A549 (cell line): ENCODE measurements at regions not wholly inside any gene's neighbourhood (a gene's known extent, or its start where the extent isn't known, plus 50 kb on each side); places are given as distances from the start of the nearest gene placed in this dataset.
A peak's percentile ranks its signal among the peaks of the same experiment; 100 is the strongest.

ENCODE experiments used
- ATAC-seq, 2 experiments: fragments of 200-7000 bp in 1 of 2; fragments of >200 bp in 1 of 2; cut with Nextera tagmentation in 1 of 2; cut with Tn5 transposase in 1 of 2; 3 replicates each; pipeline versions ENCODE4 v1.8.0 to v1.9.1; 2018 to 2020; ENCODE audit warnings: mild to moderate bottlenecking in 1 of 2, moderate library complexity in 1 of 2
- CTCF ChIA-PET: fragments of 300-600 bp; sonication (Branson Sonifier 250); formaldehyde crosslinking; extraction: SDS; loops from one replicate; lab custom pipeline; 2021; ENCODE audit warnings: antibody characterized with exemption, inconsistent platforms; lab: Yijun Ruan, JAX
- POLR2A ChIA-PET: fragments of 350-600 bp; formaldehyde crosslinking; extraction: SDS; loops from one replicate; lab custom pipeline; 2021; ENCODE audit warnings: antibody characterized with exemption, inconsistent platforms; lab: Yijun Ruan, JAX
- DNase-seq, 2 experiments: peaks; one replicate each; pipeline versions ENCODE4 v3.0.0 to v3.0.0-alpha.2; 2011 to 2016; ENCODE audit warnings: low read depth in 1 of 2, low spot score in 1 of 2
- FAIRE-seq: peaks from 2 replicates; lab custom pipeline; 2011; peaks lifted over from hg19 to GRCh38; lab: Jason Lieb, UNC
- H3K27ac ChIP-seq, 2 experiments: fragments of >200 bp; sonication (Bioruptor Twin); formaldehyde crosslinking; 3 replicates each; pipeline ENCODE4 v1.5.1; 2016 to 2017
- H3K4me1 ChIP-seq: fragments of >200 bp; sonication (Bioruptor Twin); formaldehyde crosslinking; 3 replicates; pipeline ENCODE4 v1.6.1; 2016
- H3K4me2 ChIP-seq: fragments of >200 bp; sonication (Bioruptor Twin); formaldehyde crosslinking; 3 replicates; pipeline ENCODE4 v1.6.1; 2016
- H3K4me3 ChIP-seq: fragments of >200 bp; sonication (Bioruptor Twin); formaldehyde crosslinking; 3 replicates; pipeline ENCODE4 v1.5.1; 2016
- H3K9me3 ChIP-seq: fragments of >200 bp; sonication (Bioruptor Twin); formaldehyde crosslinking; 3 replicates; pipeline ENCODE4 v1.6.1; 2016
- CBX8 ChIP-seq: fragments of 200-600 bp; sonication (generic); IDR thresholded peaks from 2 replicates; pipeline ENCODE4 v1.6.1; 2016
- CHD4 ChIP-seq: fragments of 200-600 bp; sonication (generic); IDR thresholded peaks from 2 replicates; pipeline ENCODE4 v1.6.1; 2016; ENCODE audit warnings: antibody characterized with exemption, mild to moderate bottlenecking, borderline replicate concordance
- EHMT2 ChIP-seq: fragments of 200-600 bp; sonication (generic); IDR thresholded peaks from 2 replicates; pipeline ENCODE4 v1.6.1; 2016; ENCODE audit warnings: antibody characterized with exemption, low read depth, mild to moderate bottlenecking, moderate library complexity
- ELK1 ChIP-seq: fragments of 150-350 bp; IDR thresholded peaks from 2 replicates; pipeline ENCODE4 v1.6.1; 2014; ENCODE audit warnings: low read depth, mild to moderate bottlenecking, low read length
- FOSB ChIP-seq: fragments of 250-450 bp; sonication (Bioruptor Pico); IDR thresholded peaks from 2 replicates; pipeline ENCODE4 v1.5.0; 2020; ENCODE audit warnings: mild to moderate bottlenecking, moderate library complexity
- FOXS1 ChIP-seq: fragments of 250-450 bp; sonication (Bioruptor Pico); IDR thresholded peaks from 2 replicates; pipeline ENCODE4 v1.5.0; 2020; ENCODE audit warnings: mild to moderate bottlenecking, moderate library complexity
- GATA3 ChIP-seq: IDR thresholded peaks from 2 replicates; pipeline ENCODE4 v1.6.1; 2012; ENCODE audit warnings: borderline replicate concordance
- HES2 ChIP-seq: fragments of >200 bp; sonication (Bioruptor Twin); formaldehyde crosslinking; IDR thresholded peaks from 2 replicates; pipeline ENCODE4 v1.6.1; 2016
- HEYL ChIP-seq: fragments of 250-450 bp; sonication (Bioruptor Pico); IDR thresholded peaks from 2 replicates; pipeline ENCODE4 v1.8.0; 2021; ENCODE audit warnings: mild to moderate bottlenecking, moderate library complexity
- HOXA7 ChIP-seq: fragments of 250-450 bp; sonication (Bioruptor Pico); IDR thresholded peaks from 2 replicates; pipeline ENCODE4 v1.5.0; 2020; ENCODE audit warnings: mild to moderate bottlenecking, moderate library complexity
- HOXB13 ChIP-seq: fragments of 250-450 bp; sonication (Bioruptor Pico); IDR thresholded peaks from 2 replicates; pipeline ENCODE4 v1.5.0; 2020; ENCODE audit warnings: low read depth, mild to moderate bottlenecking, moderate library complexity
- JUNB ChIP-seq: fragments of >200 bp; sonication (Bioruptor Twin); formaldehyde crosslinking; IDR thresholded peaks from 2 replicates; pipeline ENCODE4 v1.6.1; 2016
- MAFK ChIP-seq: fragments of 450-650 bp; IDR thresholded peaks from 2 replicates; pipeline ENCODE4 v1.6.1; 2014; ENCODE audit not compliant: partially characterized antibody
- MYC ChIP-seq: IDR thresholded peaks from 2 replicates; pipeline ENCODE4 v1.6.1; 2012; ENCODE audit warnings: mild to moderate bottlenecking, inconsistent platforms, low read length, improper control_type of control experiment, borderline replicate concordance
- NR3C1 ChIP-seq: fragments of >200 bp; sonication (Bioruptor Twin); formaldehyde crosslinking; IDR thresholded peaks from 3 replicates; pipeline ENCODE4 v1.6.1; 2017
- RAD21 ChIP-seq, 2 experiments: fragments of >200 bp in 1 of 2; sonication (Bioruptor Twin) in 1 of 2; formaldehyde crosslinking in 1 of 2; IDR thresholded peaks in 1 of 2; conservative IDR thresholded peaks in 1 of 2; 2 replicates in 1 of 2; 3 replicates in 1 of 2; pipeline ENCODE4 v1.6.1; 2012 to 2018; ENCODE audit warnings: inconsistent platforms in 1 of 2
- RFX5 ChIP-seq: fragments of 450-650 bp; IDR thresholded peaks from 2 replicates; pipeline ENCODE4 v1.7.1; 2014; ENCODE audit warnings: antibody characterized with exemption, mild to moderate bottlenecking, moderate library complexity
- TFCP2L1 ChIP-seq: fragments of 250-450 bp; sonication (Bioruptor Pico); IDR thresholded peaks from 2 replicates; pipeline ENCODE4 v1.5.0; 2021; ENCODE audit warnings: mild to moderate bottlenecking
- ZC3H11A ChIP-seq: fragments of 450-650 bp; IDR thresholded peaks from 2 replicates; pipeline ENCODE4 v1.6.1; 2014; ENCODE audit warnings: antibody characterized with exemption, mild to moderate bottlenecking
- WGBS: methylation state at CpG from one replicate; pipeline ENCODE4 v1.1.6; 2017; ENCODE audit errors: missing lambda C conversion rate; 5-methylcytosine and 5-hydroxymethylcytosine counted together
- TF ChIP-seq, protein P1 (sequence below): fragments of 250-450 bp; sonication (Bioruptor Pico); IDR thresholded peaks from 2 replicates; pipeline ENCODE4 v1.5.0; 2020; ENCODE audit warnings: low read depth, mild to moderate bottlenecking, moderate library complexity
- TF ChIP-seq, protein P2 (sequence below): IDR thresholded peaks from 2 replicates; pipeline ENCODE4 v1.6.1; 2012

DNA sequence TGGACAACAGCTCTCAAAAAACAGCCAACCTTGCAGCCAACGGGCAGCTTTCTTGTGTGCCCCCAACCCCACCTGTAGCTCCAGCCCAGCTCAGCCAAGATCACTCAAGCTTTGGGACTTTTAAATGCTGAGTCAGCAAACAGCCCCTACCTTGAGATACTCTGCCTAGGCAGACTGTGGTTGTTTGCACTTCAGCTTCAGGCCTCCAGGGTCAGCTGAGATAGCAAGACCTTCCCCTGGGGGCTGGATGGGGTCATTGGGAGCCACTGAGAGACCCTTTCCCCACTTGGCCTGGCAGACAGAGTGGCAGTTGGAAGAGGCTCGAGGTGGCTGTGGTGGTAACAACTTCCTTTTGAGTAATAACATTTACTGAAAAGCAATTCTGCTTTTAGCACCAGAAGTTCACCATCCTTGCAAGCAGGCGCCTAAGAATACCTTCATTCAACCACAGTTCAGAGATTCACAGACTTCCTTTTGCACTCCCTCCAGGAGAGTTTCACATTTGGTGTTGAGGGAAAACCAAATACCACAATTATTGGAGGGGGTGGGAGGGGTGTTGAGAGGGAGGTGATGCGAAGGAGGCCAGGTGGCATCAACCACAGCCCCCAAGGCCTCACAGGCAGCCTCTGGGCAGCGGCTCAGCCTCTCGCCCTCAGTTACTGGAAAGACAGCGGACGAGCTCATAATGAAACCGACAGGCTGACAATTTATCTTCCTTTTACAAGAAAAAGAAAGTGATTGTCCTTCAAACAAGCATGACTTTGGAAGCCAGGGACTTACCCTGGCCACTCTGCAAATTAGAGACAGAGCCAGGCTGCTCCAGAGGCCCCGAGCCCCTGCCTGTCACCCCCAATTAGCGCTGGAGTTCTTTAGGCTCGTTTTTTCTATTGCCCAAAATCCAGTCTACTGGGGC is 148.1 kb downstream of the CEBPB start:
- DNase-seq = no peak
- no peak overlapping the region for H3K4me3 ChIP-seq
- ChIA-PET POLR2A (no interaction called here), CTCF (interaction anchor here (0.8 to 1.8 kb wide), 6 partner anchors 9 to 36 kb away, joined by 3 to 6 read pairs (median 4); no protein-coding TSS in a partner anchor)
- H3K4me1 ChIP-seq = peaks cover 24% of the 10 kb centered on the region
- peak in 1 of 2 experiments; percentile 16; a peak in 1 of 6 replicates for ATAC-seq
- H3K27ac ChIP-seq = peak overlapping the region; percentile 23 to 67; a peak in 4 of 6 replicates
- TF ChIP-seq HES2 (no peak), ELK1 (no peak), FOXS1 (CRISPR knock-in tag) (no peak), NR3C1 (no peak), MAFK (peak; percentile 100), CBX8 (no peak), GATA3 (no peak), HEYL (CRISPR knock-in tag) (no peak), ZC3H11A (no peak)
- no peaks in the 10 kb centered on the region for H3K9me3 ChIP-seq
- H3K4me2 ChIP-seq = no peak overlapping the region
- 85% methylated on average over 12 of the region's 12 CpGs for WGBS
- no peak for FAIRE-seq

DNA sequence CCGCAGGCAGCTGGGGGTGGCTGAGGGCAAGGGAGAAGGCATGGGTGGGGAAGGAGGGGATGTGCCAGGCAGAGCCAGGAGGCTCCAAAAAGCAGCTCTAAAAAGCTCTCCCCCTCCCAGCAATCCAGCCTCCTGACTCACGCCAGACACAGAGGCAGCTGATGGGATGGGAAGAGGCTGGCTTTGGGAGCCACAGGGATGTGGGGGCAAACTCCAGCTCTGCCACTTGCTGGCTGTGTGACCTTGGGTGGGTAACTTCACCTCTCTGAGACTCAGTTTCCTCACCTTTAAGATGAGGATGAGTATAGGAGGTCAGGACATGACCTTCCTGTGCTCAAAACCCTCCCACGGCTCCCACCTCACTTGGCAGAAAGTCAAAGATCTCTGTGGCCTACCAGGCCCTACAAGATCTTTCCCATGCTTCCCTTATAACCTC is 148.9 kb downstream of the CEBPB start:
- no peak overlapping the region for H3K4me3 ChIP-seq
- H3K4me1 ChIP-seq = peaks cover 26% of the 10 kb centered on the region
- FAIRE-seq = no peak
- no peaks in the 10 kb centered on the region for H3K9me3 ChIP-seq
- TF ChIP-seq MYC (no peak), JUNB (no peak), RFX5 (no peak), FOSB (no peak), HOXB13 (CRISPR knock-in tag) (no peak), EHMT2 (no peak), CHD4 (no peak), TFCP2L1 (CRISPR knock-in tag) (no peak), RAD21 (conservative IDR thresholded peaks at IDR 0.05 in 1 of 2, IDR thresholded peaks at IDR 0.05 in 1 of 2) (no peak), HOXA7 (no peak)
- TF ChIP-seq, protein P1, sequence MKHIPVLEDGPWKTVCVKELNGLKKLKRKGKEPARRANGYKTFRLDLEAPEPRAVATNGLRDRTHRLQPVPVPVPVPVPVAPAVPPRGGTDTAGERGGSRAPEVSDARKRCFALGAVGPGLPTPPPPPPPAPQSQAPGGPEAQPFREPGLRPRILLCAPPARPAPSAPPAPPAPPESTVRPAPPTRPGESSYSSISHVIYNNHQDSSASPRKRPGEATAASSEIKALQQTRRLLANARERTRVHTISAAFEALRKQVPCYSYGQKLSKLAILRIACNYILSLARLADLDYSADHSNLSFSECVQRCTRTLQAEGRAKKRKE (CRISPR knock-in tag) = no peak
- TF ChIP-seq, protein P2, sequence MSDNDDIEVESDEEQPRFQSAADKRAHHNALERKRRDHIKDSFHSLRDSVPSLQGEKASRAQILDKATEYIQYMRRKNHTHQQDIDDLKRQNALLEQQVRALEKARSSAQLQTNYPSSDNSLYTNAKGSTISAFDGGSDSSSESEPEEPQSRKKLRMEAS = no peak
- peak in 1 of 2 experiments; percentile 37; a peak in 3 of 6 replicates for ATAC-seq
- peak overlapping the region; percentile 23 to 67; a peak in 4 of 6 replicates for H3K27ac ChIP-seq
- POLR2A ChIA-PET = no interaction called here
- H3K4me2 ChIP-seq = no peak overlapping the region
- 76% methylated on average over 3 of the region's 3 CpGs for WGBS
- no peak for DNase-seq
- CTCF ChIA-PET = interaction anchor here (0.8 to 1.8 kb wide), 6 partner anchors 8 to 42 kb away, joined by 3 to 6 read pairs (median 4); no protein-coding TSS in a partner anchor

DNA sequence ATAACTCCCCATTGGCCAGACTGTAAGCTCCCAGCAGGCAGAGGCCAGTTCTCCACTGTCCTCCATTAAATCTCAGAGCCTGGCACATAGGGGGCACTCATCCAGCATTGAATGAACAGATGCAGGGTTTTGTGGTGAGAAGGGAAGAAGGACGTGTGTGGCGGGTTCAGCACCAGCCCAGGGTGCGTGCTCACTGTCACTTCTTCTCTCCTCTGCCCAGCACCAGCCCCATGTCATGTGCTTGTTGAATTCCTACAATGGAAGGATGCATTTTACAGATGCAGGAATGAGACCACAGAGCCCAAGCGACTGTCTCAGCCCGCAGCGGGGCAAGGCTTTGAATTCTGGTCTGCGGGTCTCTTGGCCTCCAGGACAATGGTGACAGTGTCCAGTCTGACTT is 149.9 kb downstream of the CEBPB start:
- POLR2A ChIA-PET = interaction anchor here (0.6 kb wide), 1 partner anchor 11 kb away, joined by 3 read pairs; no protein-coding TSS in a partner anchor
- FAIRE-seq (no peak), DNase-seq (no peak), ATAC-seq (no peak)
- H3K4me3 ChIP-seq = no peak overlapping the region
- TF ChIP-seq MYC = no peak
- H3K4me1 ChIP-seq = peaks cover 20% of the 10 kb centered on the region
- WGBS = 93% methylated on average over 7 of the region's 7 CpGs
- H3K27ac ChIP-seq = peak overlapping the region; percentile 23 to 67; a peak in 4 of 6 replicates
- no peaks in the 10 kb centered on the region for H3K9me3 ChIP-seq
- H3K4me2 ChIP-seq = no peak overlapping the region
- CTCF ChIA-PET = interaction anchor here (0.7 to 1.6 kb wide), 4 partner anchors 12 to 61 kb away, joined by 3 to 4 read pairs (median 3); no protein-coding TSS in a partner anchor
